ENCODE measurements at regions not wholly inside any gene's neighbourhood (a gene's known extent, or its start where the extent isn't known, plus 50 kb on each side); places are given as distances from the start of the nearest gene placed in this dataset.
"Not testable (repeated sequence)": the region's sequence is repeated elsewhere in the genome, so short reads cannot be mapped to it uniquely, and the experiment has no call there.

- TF ChIP-seq CTCF (IDR thresholded peaks at IDR 0.05; ENCODE audit: extremely low read depth, insufficient read depth, missing control alignments), result no peak
- in situ Hi-C loops (cut with MboI; ENCODE audit: low pct_unique_long_range_greater_than_20kb, low sequenced_read_pairs, unreplicated experiment), result no loop called here
- no peak for DNase-seq (ENCODE audit: low spot score)
These were observed 372.4 kb downstream of the KCNN2 start for GRCh38 chr5:114734238-114734637.

- TF ChIP-seq CTCF (IDR thresholded peaks at IDR 0.05; ENCODE audit: extremely low read depth, insufficient read depth, missing control alignments), result no peak
- DNase-seq (ENCODE audit: low spot score), result no peak
- in situ Hi-C loops (cut with MboI; ENCODE audit: low pct_unique_long_range_greater_than_20kb, low sequenced_read_pairs, unreplicated experiment), result no loop called here
These were observed 368.1 kb downstream of the KCNN2 start for GRCh38 chr5:114729986-114730385.

- no peak for TF ChIP-seq CTCF (IDR thresholded peaks at IDR 0.05; ENCODE audit: extremely low read depth, insufficient read depth, missing control alignments)
- in situ Hi-C loops (cut with MboI; ENCODE audit: low pct_unique_long_range_greater_than_20kb, low sequenced_read_pairs, unreplicated experiment), result no loop called here
- no peak for DNase-seq (ENCODE audit: low spot score)
These were observed 365.5 kb downstream of the KCNN2 start for GRCh38 chr5:114727358-114727757.

- TF ChIP-seq CTCF (IDR thresholded peaks at IDR 0.05; ENCODE audit: extremely low read depth, insufficient read depth, missing control alignments), result no peak
- in situ Hi-C loops (cut with MboI; ENCODE audit: low pct_unique_long_range_greater_than_20kb, low sequenced_read_pairs, unreplicated experiment), result no loop called here
- DNase-seq (ENCODE audit: low spot score), result no peak
These were observed 364.3 kb downstream of the KCNN2 start for GRCh38 chr5:114726131-114726530.

- in situ Hi-C loops (cut with MboI; ENCODE audit: low pct_unique_long_range_greater_than_20kb, low sequenced_read_pairs, unreplicated experiment), result no loop called here
- DNase-seq (ENCODE audit: low spot score), result no peak
- no peak for TF ChIP-seq CTCF (IDR thresholded peaks at IDR 0.05; ENCODE audit: extremely low read depth, insufficient read depth, missing control alignments)
These were observed 357.4 kb downstream of the KCNN2 start for GRCh38 chr5:114719268-114719667.

GRCh38 chr5:114716955-114717354, 355.1 kb downstream of the KCNN2 start:
- in situ Hi-C loops (cut with MboI; ENCODE audit: low pct_unique_long_range_greater_than_20kb, low sequenced_read_pairs, unreplicated experiment), result no loop called here
- DNase-seq (ENCODE audit: low spot score), result no peak
- TF ChIP-seq CTCF (IDR thresholded peaks at IDR 0.05; ENCODE audit: extremely low read depth, insufficient read depth, missing control alignments), result no peak

GRCh38 chr5:114704225-114704893, 342.5 kb downstream of the KCNN2 start:
- DNase-seq (ENCODE audit: low spot score); in situ Hi-C loops (cut with MboI; ENCODE audit: low pct_unique_long_range_greater_than_20kb, low sequenced_read_pairs, unreplicated experiment): not testable (repeated sequence)
